LNCAP (cell line): ENCODE measurements at regions not wholly inside any gene's neighbourhood (a gene's known extent, or its start where the extent isn't known, plus 50 kb on each side); places are given as distances from the start of the nearest gene placed in this dataset.

ENCODE experiments used
- CTCF ChIP-seq: fragments of 450-650 bp; IDR thresholded peaks from 2 replicates; pipeline ENCODE4 v1.5.1; 2017; ENCODE audit warnings: mild to moderate bottlenecking

GRCh38 chr21:43281661-43282357 is 113.0 kb downstream of the CRYAA start:
- no peak for TF ChIP-seq CTCF

- TF ChIP-seq CTCF = no peak
Measured at GRCh38 chr21:43280949-43281633, 112.3 kb downstream of the CRYAA start.

- no peak for TF ChIP-seq CTCF
Measured at GRCh38 chr21:43279578-43279894, 110.7 kb downstream of the CRYAA start.

- TF ChIP-seq CTCF = no peak
Measured at GRCh38 chr21:43278766-43279577, 110.2 kb downstream of the CRYAA start.

- no peak for TF ChIP-seq CTCF
Measured at GRCh38 chr21:43278359-43278758, 109.6 kb downstream of the CRYAA start.

- no peak for TF ChIP-seq CTCF
Measured at GRCh38 chr21:43277481-43278351, 108.9 kb downstream of the CRYAA start.

GRCh38 chr21:43276811-43277210 is 108.0 kb downstream of the CRYAA start:
- no peak for TF ChIP-seq CTCF
